ENCODE measurements at regions not wholly inside any gene's neighbourhood (a gene's known extent, or its start where the extent isn't known, plus 50 kb on each side); places are given as distances from the start of the nearest gene placed in this dataset.

DNA sequence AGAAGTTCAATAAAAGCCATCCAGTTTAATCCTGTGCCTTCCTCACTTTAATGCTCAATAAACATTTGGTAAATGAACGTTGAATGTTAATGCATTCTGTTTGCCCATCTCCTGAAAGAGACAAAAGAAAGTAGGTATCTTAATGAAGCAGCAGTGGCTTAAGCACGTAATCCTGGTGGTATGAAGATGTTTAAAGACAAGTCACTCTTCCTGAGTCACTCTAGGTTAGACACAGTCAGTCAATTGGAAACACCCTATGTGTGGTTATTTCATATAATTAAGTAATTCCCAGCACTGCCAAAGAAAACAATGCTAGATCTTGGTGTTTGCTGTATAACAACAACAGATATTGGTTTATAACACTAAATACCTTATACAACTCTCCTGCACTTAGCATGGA lies 334.0 kb upstream of the FMN2 start:
- FAIRE-seq, result no peak
- H3K9me1 ChIP-seq (ENCODE audit: control insufficient read depth, insufficient read depth, low read length), result no peaks in the 10 kb centered on the region
- H3K4me1 ChIP-seq (replicated peaks in 1 of 2; ENCODE audit: control insufficient read depth in 2 of 2, insufficient read depth in 2 of 2, low read length in 2 of 2), result no peaks in the 10 kb centered on the region
- CTCF ChIA-PET (ENCODE audit: low intra/inter-chr PET ratio), result no interaction called here
- WGBS (ENCODE audit: insufficient coverage, low coverage, missing lambda C conversion rate), result 0% methylated on average over 2 of the region's 2 CpGs
- POLR2A ChIA-PET, result no interaction called here
- H2AFZ ChIP-seq (ENCODE audit: low read depth, low read length), result no peak overlapping the region
- no peaks in the 10 kb centered on the region for H3K79me2 ChIP-seq (ENCODE audit: control insufficient read depth, insufficient read depth, low read length)
- H4K20me1 ChIP-seq (replicated peaks; ENCODE audit: control insufficient read depth, insufficient read depth, low read length), result no peaks in the 10 kb centered on the region
- no peak overlapping the region for H3K4me2 ChIP-seq (ENCODE audit: insufficient read depth, low read length)
- TF ChIP-seq, protein P1, sequence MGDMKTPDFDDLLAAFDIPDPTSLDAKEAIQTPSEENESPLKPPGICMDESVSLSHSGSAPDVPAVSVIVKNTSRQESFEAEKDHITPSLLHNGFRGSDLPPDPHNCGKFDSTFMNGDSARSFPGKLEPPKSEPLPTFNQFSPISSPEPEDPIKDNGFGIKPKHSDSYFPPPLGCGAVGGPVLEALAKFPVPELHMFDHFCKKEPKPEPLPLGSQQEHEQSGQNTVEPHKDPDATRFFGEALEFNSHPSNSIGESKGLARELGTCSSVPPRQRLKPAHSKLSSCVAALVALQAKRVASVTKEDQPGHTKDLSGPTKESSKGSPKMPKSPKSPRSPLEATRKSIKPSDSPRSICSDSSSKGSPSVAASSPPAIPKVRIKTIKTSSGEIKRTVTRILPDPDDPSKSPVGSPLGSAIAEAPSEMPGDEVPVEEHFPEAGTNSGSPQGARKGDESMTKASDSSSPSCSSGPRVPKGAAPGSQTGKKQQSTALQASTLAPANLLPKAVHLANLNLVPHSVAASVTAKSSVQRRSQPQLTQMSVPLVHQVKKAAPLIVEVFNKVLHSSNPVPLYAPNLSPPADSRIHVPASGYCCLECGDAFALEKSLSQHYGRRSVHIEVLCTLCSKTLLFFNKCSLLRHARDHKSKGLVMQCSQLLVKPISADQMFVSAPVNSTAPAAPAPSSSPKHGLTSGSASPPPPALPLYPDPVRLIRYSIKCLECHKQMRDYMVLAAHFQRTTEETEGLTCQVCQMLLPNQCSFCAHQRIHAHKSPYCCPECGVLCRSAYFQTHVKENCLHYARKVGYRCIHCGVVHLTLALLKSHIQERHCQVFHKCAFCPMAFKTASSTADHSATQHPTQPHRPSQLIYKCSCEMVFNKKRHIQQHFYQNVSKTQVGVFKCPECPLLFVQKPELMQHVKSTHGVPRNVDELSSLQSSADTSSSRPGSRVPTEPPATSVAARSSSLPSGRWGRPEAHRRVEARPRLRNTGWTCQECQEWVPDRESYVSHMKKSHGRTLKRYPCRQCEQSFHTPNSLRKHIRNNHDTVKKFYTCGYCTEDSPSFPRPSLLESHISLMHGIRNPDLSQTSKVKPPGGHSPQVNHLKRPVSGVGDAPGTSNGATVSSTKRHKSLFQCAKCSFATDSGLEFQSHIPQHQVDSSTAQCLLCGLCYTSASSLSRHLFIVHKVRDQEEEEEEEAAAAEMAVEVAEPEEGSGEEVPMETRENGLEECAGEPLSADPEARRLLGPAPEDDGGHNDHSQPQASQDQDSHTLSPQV (IDR thresholded peaks at IDR 0.05), result no peak
- TF ChIP-seq ZNF184 (CRISPR knock-in tag; IDR thresholded peaks at IDR 0.05) (no peak), ZNF785 (CRISPR knock-in tag; IDR thresholded peaks at IDR 0.05) (no peak), HDAC6 (IDR thresholded peaks at IDR 0.05; ENCODE audit: low read depth, low read length) (no peak), NONO (IDR thresholded peaks at IDR 0.05; ENCODE audit: low read depth in 2 of 2, low read length in 1 of 2) (no peak), C11orf30 (IDR thresholded peaks at IDR 0.05; ENCODE audit: low read depth) (no peak), CSDE1 (IDR thresholded peaks at IDR 0.05) (no peak), RBM15 (IDR thresholded peaks at IDR 0.05; ENCODE audit: insufficient read depth, low read length) (no peak), SP2 (IDR thresholded peaks at IDR 0.05; ENCODE audit: extremely low read depth, low read depth, low read length, poor library complexity, severe bottlenecking) (no peak), ZNF507 (tag; conservative IDR thresholded peaks at IDR 0.05) (no peak), MXI1 (IDR thresholded peaks at IDR 0.05; ENCODE audit: low read depth, low read length) (no peak)
- TF ChIP-seq, protein P2, sequence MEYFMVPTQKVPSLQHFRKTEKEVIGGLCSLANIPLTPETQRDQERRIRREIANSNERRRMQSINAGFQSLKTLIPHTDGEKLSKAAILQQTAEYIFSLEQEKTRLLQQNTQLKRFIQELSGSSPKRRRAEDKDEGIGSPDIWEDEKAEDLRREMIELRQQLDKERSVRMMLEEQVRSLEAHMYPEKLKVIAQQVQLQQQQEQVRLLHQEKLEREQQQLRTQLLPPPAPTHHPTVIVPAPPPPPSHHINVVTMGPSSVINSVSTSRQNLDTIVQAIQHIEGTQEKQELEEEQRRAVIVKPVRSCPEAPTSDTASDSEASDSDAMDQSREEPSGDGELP (CRISPR knock-in tag; IDR thresholded peaks at IDR 0.05; ENCODE audit: borderline replicate concordance), result no peak
- in situ Hi-C loops (cut with MboI), result no loop called here
- no peak overlapping the region for H3K27ac ChIP-seq (ENCODE audit: extremely low read depth, low read depth, low read length)
- no peak for DNase-seq (ENCODE audit: extremely low read depth in 1 of 4, low spot score in 3 of 4)
- no peaks in the 10 kb centered on the region for H3K27me3 ChIP-seq (ENCODE audit: control insufficient read depth in 2 of 2, insufficient read depth in 2 of 2, low read length in 2 of 2)
- no peak overlapping the region for H3K9ac ChIP-seq (ENCODE audit: insufficient read depth in 1 of 2, low read depth in 2 of 2, low read length in 2 of 2)
- H3K36me3 ChIP-seq (ENCODE audit: control insufficient read depth, insufficient read depth, low read length), result no peaks in the 10 kb centered on the region
- BruUV-seq (replicated peaks), result no TSS peak
- no peak for ATAC-seq
- intact Hi-C loops (cut with micrococcal nuclease), result no loop called here
- H3K9me3 ChIP-seq (replicated peaks; ENCODE audit: control insufficient read depth, insufficient read depth, low read depth, low read length), result no peaks in the 10 kb centered on the region
- no peak overlapping the region for H3K4me3 ChIP-seq

Measured in K562 (cell line).